OCI-LY1 (cell line): ENCODE measurements at regions not wholly inside any gene's neighbourhood (a gene's known extent, or its start where the extent isn't known, plus 50 kb on each side); places are given as distances from the start of the nearest gene placed in this dataset.

Experiments used
- EZH2 ChIP-seq: fragments of 200-600 bp; sonication (generic), shearing (Covaris generic); IDR thresholded peaks from 2 replicates; pipeline ENCODE4 v1.8.0; 2017; ENCODE audit warnings: borderline replicate concordance, mixed run types, mild to moderate bottlenecking, antibody characterized with exemption, low read length, moderate library complexity, mixed read lengths
- TF ChIP-seq, protein P1 (sequence below): fragments of 200-600 bp; sonication (generic), shearing (Covaris generic); IDR thresholded peaks from 2 replicates; pipeline ENCODE4 v1.5.1; 2017; ENCODE audit warnings: mild to moderate bottlenecking, antibody characterized with exemption, low read length, moderate library complexity, mixed read lengths

- TF ChIP-seq, protein P1, sequence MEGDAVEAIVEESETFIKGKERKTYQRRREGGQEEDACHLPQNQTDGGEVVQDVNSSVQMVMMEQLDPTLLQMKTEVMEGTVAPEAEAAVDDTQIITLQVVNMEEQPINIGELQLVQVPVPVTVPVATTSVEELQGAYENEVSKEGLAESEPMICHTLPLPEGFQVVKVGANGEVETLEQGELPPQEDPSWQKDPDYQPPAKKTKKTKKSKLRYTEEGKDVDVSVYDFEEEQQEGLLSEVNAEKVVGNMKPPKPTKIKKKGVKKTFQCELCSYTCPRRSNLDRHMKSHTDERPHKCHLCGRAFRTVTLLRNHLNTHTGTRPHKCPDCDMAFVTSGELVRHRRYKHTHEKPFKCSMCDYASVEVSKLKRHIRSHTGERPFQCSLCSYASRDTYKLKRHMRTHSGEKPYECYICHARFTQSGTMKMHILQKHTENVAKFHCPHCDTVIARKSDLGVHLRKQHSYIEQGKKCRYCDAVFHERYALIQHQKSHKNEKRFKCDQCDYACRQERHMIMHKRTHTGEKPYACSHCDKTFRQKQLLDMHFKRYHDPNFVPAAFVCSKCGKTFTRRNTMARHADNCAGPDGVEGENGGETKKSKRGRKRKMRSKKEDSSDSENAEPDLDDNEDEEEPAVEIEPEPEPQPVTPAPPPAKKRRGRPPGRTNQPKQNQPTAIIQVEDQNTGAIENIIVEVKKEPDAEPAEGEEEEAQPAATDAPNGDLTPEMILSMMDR: no peak
- TF ChIP-seq EZH2: no peak
Observed at GRCh38 chr2:223282221-223282620, 230.2 kb downstream of the KCNE4 start.
